Retinal pigment epithelial cell (primary cell): ENCODE measurements at regions not wholly inside any gene's neighbourhood (a gene's known extent, or its start where the extent isn't known, plus 50 kb on each side); places are given as distances from the start of the nearest gene placed in this dataset.

Source experiments
- DNase-seq: peaks from one replicate; pipeline ENCODE4 v3.0.0-alpha.2; 2010; ENCODE audit warnings: low read depth
- H3K4me3 ChIP-seq: 2 replicates; pipeline ENCODE4 v1.5.1; 2011; ENCODE audit warnings: mild to moderate bottlenecking, low read length, control low read depth, moderate library complexity
- TF ChIP-seq, protein P1 (sequence below): conservative IDR thresholded peaks from 2 replicates; pipeline ENCODE4 v1.5.1; 2011; ENCODE audit warnings: low read depth, low read length, control low read depth, inconsistent platforms

GRCh38 chr6:148619891-148620290 lies 126.9 kb upstream of the UST start:
- H3K4me3 ChIP-seq, result no peak overlapping the region
- TF ChIP-seq, protein P1, sequence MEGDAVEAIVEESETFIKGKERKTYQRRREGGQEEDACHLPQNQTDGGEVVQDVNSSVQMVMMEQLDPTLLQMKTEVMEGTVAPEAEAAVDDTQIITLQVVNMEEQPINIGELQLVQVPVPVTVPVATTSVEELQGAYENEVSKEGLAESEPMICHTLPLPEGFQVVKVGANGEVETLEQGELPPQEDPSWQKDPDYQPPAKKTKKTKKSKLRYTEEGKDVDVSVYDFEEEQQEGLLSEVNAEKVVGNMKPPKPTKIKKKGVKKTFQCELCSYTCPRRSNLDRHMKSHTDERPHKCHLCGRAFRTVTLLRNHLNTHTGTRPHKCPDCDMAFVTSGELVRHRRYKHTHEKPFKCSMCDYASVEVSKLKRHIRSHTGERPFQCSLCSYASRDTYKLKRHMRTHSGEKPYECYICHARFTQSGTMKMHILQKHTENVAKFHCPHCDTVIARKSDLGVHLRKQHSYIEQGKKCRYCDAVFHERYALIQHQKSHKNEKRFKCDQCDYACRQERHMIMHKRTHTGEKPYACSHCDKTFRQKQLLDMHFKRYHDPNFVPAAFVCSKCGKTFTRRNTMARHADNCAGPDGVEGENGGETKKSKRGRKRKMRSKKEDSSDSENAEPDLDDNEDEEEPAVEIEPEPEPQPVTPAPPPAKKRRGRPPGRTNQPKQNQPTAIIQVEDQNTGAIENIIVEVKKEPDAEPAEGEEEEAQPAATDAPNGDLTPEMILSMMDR, result no peak
- no peak for DNase-seq

DNA sequence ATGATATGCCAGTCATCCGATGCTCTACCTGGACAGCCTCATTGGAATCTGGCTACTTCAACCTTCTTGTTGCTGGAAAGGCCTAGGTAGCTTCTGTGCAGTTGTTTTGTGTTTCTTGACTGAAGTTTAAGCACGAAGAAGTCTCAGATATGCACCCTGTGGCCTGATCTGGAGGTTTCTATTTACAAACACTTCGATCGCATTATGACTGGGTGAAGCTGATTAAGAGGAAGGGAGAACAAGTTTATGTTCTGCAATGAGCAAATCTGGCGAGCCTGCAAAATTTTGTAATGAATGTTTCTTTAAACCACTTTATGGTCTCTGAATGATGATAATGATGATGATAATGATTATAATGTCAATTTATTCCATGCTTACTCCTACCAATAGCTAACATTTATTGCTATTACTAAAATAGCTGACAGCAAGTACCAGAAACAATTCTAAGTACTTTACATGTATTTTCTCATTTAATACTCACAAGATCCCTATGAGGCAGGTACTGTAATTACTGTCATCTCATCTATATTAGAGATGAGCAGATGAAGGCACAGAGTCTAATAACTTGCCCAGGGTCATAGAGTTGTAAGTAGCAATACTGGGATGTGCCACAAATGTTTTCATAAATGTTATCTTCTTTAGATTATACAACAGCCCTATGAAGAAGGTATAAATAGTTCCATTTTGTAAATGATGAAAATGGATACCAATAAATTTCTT lies 126.1 kb upstream of the UST start:
- TF ChIP-seq, protein P1, result no peak
- H3K4me3 ChIP-seq, result no peak overlapping the region
- DNase-seq, result no peak

DNA sequence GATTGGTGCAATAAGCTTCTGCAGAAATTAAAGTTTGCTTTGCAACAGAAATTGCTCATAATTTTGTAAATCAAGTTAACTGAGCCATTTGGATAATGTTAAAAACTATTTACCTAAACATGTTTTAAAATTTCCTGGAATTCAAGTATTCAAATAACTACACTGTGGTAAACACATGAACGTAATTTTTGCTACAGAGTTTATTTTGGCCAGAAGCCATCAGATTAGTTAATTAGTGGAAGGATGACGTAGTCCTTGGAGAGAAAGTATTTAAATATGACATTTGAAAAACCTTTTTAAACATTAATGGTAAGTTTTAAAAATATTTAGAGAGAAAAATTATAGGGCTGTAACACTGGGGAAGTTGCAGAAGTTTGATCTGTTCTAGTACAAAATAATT lies 121.2 kb upstream of the UST start:
- H3K4me3 ChIP-seq, result no peak overlapping the region
- DNase-seq, result no peak
- TF ChIP-seq, protein P1, result no peak

GRCh38 chr6:148628251-148628650 lies 118.6 kb upstream of the UST start:
- DNase-seq, result no peak
- no peak overlapping the region for H3K4me3 ChIP-seq
- TF ChIP-seq, protein P1, result no peak

DNA sequence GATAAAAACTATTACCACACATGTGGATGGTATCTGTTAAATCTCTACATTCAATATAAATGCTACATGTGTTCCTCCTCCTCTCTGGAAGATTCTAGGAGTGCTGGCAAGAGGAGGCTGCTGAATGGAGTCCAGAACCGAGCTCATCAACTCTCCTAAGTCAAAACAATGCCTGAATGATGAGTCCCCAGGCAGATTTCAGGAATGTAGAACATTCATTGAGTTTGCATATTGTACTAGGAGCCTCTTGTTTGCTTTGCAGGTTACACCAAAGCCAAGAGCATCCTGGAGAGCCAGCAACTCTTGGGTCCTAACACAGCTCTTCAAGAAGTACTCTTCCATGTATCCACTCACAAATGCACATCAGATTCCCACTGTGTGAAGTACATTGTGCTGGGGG lies 117.6 kb upstream of the UST start:
- TF ChIP-seq, protein P1, result no peak
- H3K4me3 ChIP-seq, result no peak overlapping the region
- no peak for DNase-seq

GRCh38 chr6:148629592-148630465 lies 117.0 kb upstream of the UST start:
- no peak for DNase-seq
- no peak overlapping the region for H3K4me3 ChIP-seq
- TF ChIP-seq, protein P1, result no peak
